Activated T-cell treated with anti-CD3 and anti-CD28 coated beads, Interleukin-2, amount 50 U/mL, for 24 hours (primary cell): ENCODE measurements at regions not wholly inside any gene's neighbourhood (a gene's known extent, or its start where the extent isn't known, plus 50 kb on each side); places are given as distances from the start of the nearest gene placed in this dataset.
"Not testable (repeated sequence)": the region's sequence is repeated elsewhere in the genome, so short reads cannot be mapped to it uniquely, and the experiment has no call there.

Source experiments
- DNase-seq: peaks from one replicate; pipeline ENCODE4 v3.0.0-alpha.2; 2020
- H3K27ac Mint-ChIP-seq: 2 replicates; pipeline ENCODE4 v1.8.0; 2020; ENCODE audit warnings: mild to moderate bottlenecking, mixed read lengths
- H3K27me3 Mint-ChIP-seq: 2 replicates; pipeline ENCODE4 v1.8.0; 2020; ENCODE audit warnings: mixed read lengths
- H3K36me3 Mint-ChIP-seq: 2 replicates; pipeline ENCODE4 v1.8.0; 2020; ENCODE audit warnings: low read depth, mixed read lengths
- H3K4me1 Mint-ChIP-seq: 2 replicates; pipeline ENCODE4 v1.8.0; 2020; ENCODE audit warnings: low read depth, mixed read lengths
- H3K4me3 Mint-ChIP-seq: 2 replicates; pipeline ENCODE4 v1.8.0; 2020; ENCODE audit warnings: mild to moderate bottlenecking, moderate library complexity, mixed read lengths
- H3K9me3 Mint-ChIP-seq: 2 replicates; pipeline ENCODE4 v1.8.0; 2020; ENCODE audit warnings: mixed read lengths

- not testable (repeated sequence) for H3K27ac Mint-ChIP-seq, H3K4me3 Mint-ChIP-seq, DNase-seq, H3K4me1 Mint-ChIP-seq, H3K9me3 Mint-ChIP-seq, H3K27me3 Mint-ChIP-seq, H3K36me3 Mint-ChIP-seq
These were observed 539.2 kb upstream of the ST8SIA4 start for GRCh38 chr5:101442281-101442680.

GRCh38 chr5:101440173-101440572 lies 537.1 kb upstream of the ST8SIA4 start:
- H3K27ac Mint-ChIP-seq, result no peak overlapping the region
- H3K36me3 Mint-ChIP-seq, result no peaks in the 10 kb centered on the region
- H3K27me3 Mint-ChIP-seq, result no peaks in the 10 kb centered on the region
- DNase-seq, result no peak
- H3K4me3 Mint-ChIP-seq, result no peak overlapping the region
- no peaks in the 10 kb centered on the region for H3K4me1 Mint-ChIP-seq
- H3K9me3 Mint-ChIP-seq, result no peaks in the 10 kb centered on the region

GRCh38 chr5:101437351-101437750 lies 534.3 kb upstream of the ST8SIA4 start:
- Mint-ChIP-seq H3K27me3 (no peaks in the 10 kb centered on the region), H3K36me3 (no peaks in the 10 kb centered on the region), H3K4me3 (no peak overlapping the region), H3K27ac (no peak overlapping the region), H3K4me1 (no peaks in the 10 kb centered on the region), H3K9me3 (no peaks in the 10 kb centered on the region)
- no peak for DNase-seq

- no peak overlapping the region for H3K27ac Mint-ChIP-seq
- no peaks in the 10 kb centered on the region for H3K36me3 Mint-ChIP-seq
- H3K9me3 Mint-ChIP-seq, result no peaks in the 10 kb centered on the region
- H3K4me3 Mint-ChIP-seq, result no peak overlapping the region
- H3K27me3 Mint-ChIP-seq, result no peaks in the 10 kb centered on the region
- H3K4me1 Mint-ChIP-seq, result no peaks in the 10 kb centered on the region
- DNase-seq, result no peak
These were observed 532.7 kb upstream of the ST8SIA4 start for GRCh38 chr5:101435768-101436167.

- H3K27me3 Mint-ChIP-seq, result no peaks in the 10 kb centered on the region
- H3K27ac Mint-ChIP-seq, result no peak overlapping the region
- no peak for DNase-seq
- H3K4me1 Mint-ChIP-seq, result no peaks in the 10 kb centered on the region
- no peak overlapping the region for H3K4me3 Mint-ChIP-seq
- no peaks in the 10 kb centered on the region for H3K9me3 Mint-ChIP-seq
- no peaks in the 10 kb centered on the region for H3K36me3 Mint-ChIP-seq
These were observed 528.1 kb upstream of the ST8SIA4 start for GRCh38 chr5:101431201-101431600.

- Mint-ChIP-seq H3K27ac (no peak overlapping the region), H3K27me3 (no peaks in the 10 kb centered on the region)
These were observed 527.5 kb upstream of the ST8SIA4 start for GRCh38 chr5:101430551-101430950.

GRCh38 chr5:101429241-101429640 lies 526.2 kb upstream of the ST8SIA4 start:
- no peak overlapping the region for H3K27ac Mint-ChIP-seq
- no peak overlapping the region for H3K4me3 Mint-ChIP-seq
- H3K9me3 Mint-ChIP-seq, result no peaks in the 10 kb centered on the region
- H3K27me3 Mint-ChIP-seq, result no peaks in the 10 kb centered on the region
- no peak for DNase-seq
- no peaks in the 10 kb centered on the region for H3K36me3 Mint-ChIP-seq
- H3K4me1 Mint-ChIP-seq, result no peaks in the 10 kb centered on the region

More at GRCh38 chr5:101430551-101430950, 527.5 kb upstream of the ST8SIA4 start:
- Mint-ChIP-seq H3K36me3 (no peaks in the 10 kb centered on the region), H3K9me3 (no peaks in the 10 kb centered on the region), H3K4me3 (no peak overlapping the region), H3K4me1 (no peaks in the 10 kb centered on the region)
- no peak for DNase-seq

GRCh38 chr5:101425339-101425859 lies 522.3 kb upstream of the ST8SIA4 start:
- no peaks in the 10 kb centered on the region for H3K27me3 Mint-ChIP-seq
- H3K4me3 Mint-ChIP-seq, result no peak overlapping the region
- H3K9me3 Mint-ChIP-seq, result no peaks in the 10 kb centered on the region
- no peak for DNase-seq
- H3K27ac Mint-ChIP-seq, result no peak overlapping the region
- H3K36me3 Mint-ChIP-seq, result no peaks in the 10 kb centered on the region
- no peaks in the 10 kb centered on the region for H3K4me1 Mint-ChIP-seq

- Mint-ChIP-seq H3K4me3 (no peak overlapping the region), H3K27me3 (no peaks in the 10 kb centered on the region), H3K9me3 (no peaks in the 10 kb centered on the region), H3K27ac (no peak overlapping the region), H3K4me1 (no peaks in the 10 kb centered on the region), H3K36me3 (no peaks in the 10 kb centered on the region)
- DNase-seq, result no peak
These were observed 521.6 kb upstream of the ST8SIA4 start for GRCh38 chr5:101424530-101425175.

- no peaks in the 10 kb centered on the region for H3K36me3 Mint-ChIP-seq
- no peak for DNase-seq
- no peaks in the 10 kb centered on the region for H3K9me3 Mint-ChIP-seq
- no peaks in the 10 kb centered on the region for H3K27me3 Mint-ChIP-seq
- H3K4me1 Mint-ChIP-seq, result no peaks in the 10 kb centered on the region
- no peak overlapping the region for H3K27ac Mint-ChIP-seq
- H3K4me3 Mint-ChIP-seq, result no peak overlapping the region
These were observed 515.6 kb upstream of the ST8SIA4 start for GRCh38 chr5:101418713-101419118.

GRCh38 chr5:101404531-101404930 lies 501.4 kb upstream of the ST8SIA4 start:
- Mint-ChIP-seq H3K9me3 (no peaks in the 10 kb centered on the region), H3K4me1 (no peaks in the 10 kb centered on the region), H3K27ac (no peak overlapping the region), H3K4me3 (no peak overlapping the region), H3K36me3 (no peaks in the 10 kb centered on the region), H3K27me3 (no peaks in the 10 kb centered on the region)
- no peak for DNase-seq

GRCh38 chr5:101393795-101394450 lies 490.8 kb upstream of the ST8SIA4 start:
- no peak overlapping the region for H3K4me3 Mint-ChIP-seq
- no peaks in the 10 kb centered on the region for H3K36me3 Mint-ChIP-seq
- peaks cover 2% of the 10 kb centered on the region for H3K4me1 Mint-ChIP-seq
- no peak for DNase-seq
- H3K9me3 Mint-ChIP-seq, result no peaks in the 10 kb centered on the region
- H3K27me3 Mint-ChIP-seq, result peaks cover 7% of the 10 kb centered on the region
- no peak overlapping the region for H3K27ac Mint-ChIP-seq

- peaks cover 2% of the 10 kb centered on the region for H3K4me1 Mint-ChIP-seq
- no peak for DNase-seq
- no peaks in the 10 kb centered on the region for H3K36me3 Mint-ChIP-seq
- no peak overlapping the region for H3K4me3 Mint-ChIP-seq
- H3K9me3 Mint-ChIP-seq, result no peaks in the 10 kb centered on the region
- H3K27ac Mint-ChIP-seq, result no peak overlapping the region
- H3K27me3 Mint-ChIP-seq, result peaks cover 5% of the 10 kb centered on the region
These were observed 487.2 kb upstream of the ST8SIA4 start for GRCh38 chr5:101390151-101390908.

- Mint-ChIP-seq H3K4me3 (no peak overlapping the region), H3K27me3 (peaks cover 7% of the 10 kb centered on the region), H3K9me3 (no peaks in the 10 kb centered on the region), H3K36me3 (no peaks in the 10 kb centered on the region), H3K4me1 (peaks cover 2% of the 10 kb centered on the region), H3K27ac (no peak overlapping the region)
- no peak for DNase-seq
These were observed 482.2 kb upstream of the ST8SIA4 start for GRCh38 chr5:101385276-101385675.

- Mint-ChIP-seq H3K36me3 (no peaks in the 10 kb centered on the region), H3K4me3 (no peak overlapping the region), H3K4me1 (no peaks in the 10 kb centered on the region), H3K9me3 (no peaks in the 10 kb centered on the region), H3K27me3 (peaks cover 6% of the 10 kb centered on the region), H3K27ac (no peak overlapping the region)
- no peak for DNase-seq
These were observed 467.1 kb upstream of the ST8SIA4 start for GRCh38 chr5:101370181-101370580.
